Loucy (cell line): ENCODE measurements at regions not wholly inside any gene's neighbourhood (a gene's known extent, or its start where the extent isn't known, plus 50 kb on each side); places are given as distances from the start of the nearest gene placed in this dataset.

Experiments
- H2AFZ ChIP-seq: fragments of 200-600 bp; sonication (generic); 2 replicates; pipeline ENCODE4 v1.6.0; 2016; ENCODE audit warnings: antibody characterized with exemption, mild to moderate bottlenecking, low read length, moderate library complexity
- H3F3A ChIP-seq: fragments of 200-600 bp; 2 replicates; pipeline ENCODE4 v1.6.0; 2016; ENCODE audit warnings: antibody characterized with exemption, low read depth, mild to moderate bottlenecking
- H3K27me3 ChIP-seq: fragments of 200-600 bp; sonication (generic); 2 replicates; pipeline ENCODE4 v1.6.1; 2014; ENCODE audit warnings: low read length, mild to moderate bottlenecking; ENCODE audit not compliant: insufficient read depth, poor library complexity, severe bottlenecking
- H3K36me3 ChIP-seq: fragments of 200-600 bp; sonication (generic); 2 replicates; pipeline ENCODE4 v1.6.1; 2016; ENCODE audit warnings: low read length; ENCODE audit not compliant: insufficient read depth
- H3K4me1 ChIP-seq: fragments of 200-600 bp; sonication (generic); 2 replicates; pipeline ENCODE4 v1.5.1; 2014; ENCODE audit warnings: low read length, mild to moderate bottlenecking; ENCODE audit not compliant: insufficient read depth, poor library complexity, severe bottlenecking
- H3K4me2 ChIP-seq: fragments of 200-600 bp; sonication (generic); 2 replicates; pipeline ENCODE4 v1.6.0; 2014; ENCODE audit warnings: antibody characterized with exemption, low read length, low read depth, mild to moderate bottlenecking; ENCODE audit not compliant: poor library complexity, severe bottlenecking
- H3K4me3 ChIP-seq: fragments of 200-600 bp; sonication (generic); 2 replicates; pipeline ENCODE4 v1.5.1; 2014; ENCODE audit warnings: low read length, mild to moderate bottlenecking, mixed read lengths; ENCODE audit not compliant: poor library complexity, severe bottlenecking
- H3K79me2 ChIP-seq: fragments of 200-600 bp; sonication (generic); 2 replicates; pipeline ENCODE4 v1.6.1; 2014; ENCODE audit warnings: low read length; ENCODE audit not compliant: insufficient read depth
- H3K9ac ChIP-seq: fragments of 200-600 bp; sonication (generic); 2 replicates; pipeline ENCODE4 v1.6.0; 2014; ENCODE audit warnings: mild to moderate bottlenecking, low read depth, low read length, moderate library complexity; ENCODE audit not compliant: poor library complexity, severe bottlenecking
- H3K9me2 ChIP-seq: fragments of 200-600 bp; sonication (generic); replicated peaks from 2 replicates; pipeline ENCODE4 v1.6.1; 2016; ENCODE audit warnings: low read depth, low read length, mixed read lengths
- H3K9me3 ChIP-seq: fragments of 200-600 bp; sonication (generic); 2 replicates; pipeline ENCODE4 v1.6.1; 2014; ENCODE audit warnings: mild to moderate bottlenecking, antibody characterized with exemption, low read length, low read depth; ENCODE audit not compliant: insufficient read depth
- H4K20me1 ChIP-seq: fragments of 200-600 bp; sonication (generic); 2 replicates; pipeline ENCODE4 v1.6.0; 2014; ENCODE audit warnings: antibody characterized with exemption, low read length, mild to moderate bottlenecking; ENCODE audit not compliant: insufficient read depth, poor library complexity, severe bottlenecking
- CTCF ChIP-seq: fragments of 200-600 bp; sonication (generic); conservative IDR thresholded peaks from 2 replicates; pipeline ENCODE4 v1.5.1; 2014; ENCODE audit warnings: mild to moderate bottlenecking, antibody characterized with exemption, low read length
- EZH2phosphoT487 ChIP-seq: fragments of 200-600 bp; IDR thresholded peaks from 2 replicates; pipeline ENCODE4 v1.6.1; 2018; ENCODE audit warnings: antibody characterized with exemption, mild to moderate bottlenecking, moderate library complexity, borderline replicate concordance

DNA sequence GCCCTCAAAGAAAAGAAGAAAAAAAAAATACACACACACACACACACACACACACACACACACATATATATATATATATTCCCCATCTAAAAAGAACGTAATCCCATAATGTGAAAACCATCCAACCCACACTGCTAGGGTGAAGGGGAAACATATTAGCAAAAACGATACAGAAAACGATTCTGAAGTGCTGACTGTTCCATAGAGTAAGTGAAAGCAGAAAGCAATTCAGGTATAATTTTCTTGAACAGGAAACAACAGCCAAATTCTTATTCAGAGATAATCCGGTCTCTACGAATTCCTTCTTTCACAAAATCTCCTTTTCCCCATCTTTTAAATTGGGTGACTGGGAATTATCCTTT is 393.5 kb downstream of the NOVA1 start:
- Histone ChIP-seq H3K9me2 (no peaks in the 10 kb centered on the region), H4K20me1 (no peaks in the 10 kb centered on the region), H3K9ac (no peak overlapping the region), H3K4me1 (no peaks in the 10 kb centered on the region), H3K79me2 (no peaks in the 10 kb centered on the region), H3K9me3 (no peaks in the 10 kb centered on the region), H3K36me3 (no peaks in the 10 kb centered on the region), H3F3A (no peaks in the 10 kb centered on the region), H3K4me3 (no peak overlapping the region), H3K4me2 (no peak overlapping the region), H3K27me3 (peaks cover 60% of the 10 kb centered on the region), H2AFZ (no peak overlapping the region)
- TF ChIP-seq CTCF (no peak), EZH2phosphoT487 (no peak)

DNA sequence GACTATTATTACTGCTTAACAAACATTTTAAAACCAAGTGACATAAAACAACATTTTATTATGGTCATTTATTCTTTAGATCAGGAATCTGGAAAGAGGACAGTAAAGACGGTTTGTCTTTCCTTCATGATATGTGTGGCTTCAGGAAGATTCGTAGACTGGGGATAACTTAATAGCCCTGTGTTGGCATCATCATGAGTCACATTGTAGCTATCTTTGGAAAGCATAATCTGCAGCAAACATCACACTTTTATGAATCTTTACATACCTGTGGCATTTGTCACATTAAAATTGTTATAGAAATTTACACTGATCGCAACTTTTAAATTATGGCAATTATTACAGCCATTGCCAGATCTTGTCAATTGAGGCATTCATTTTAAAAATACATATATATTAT is 397.1 kb downstream of the NOVA1 start:
- Histone ChIP-seq H3K36me3 (no peaks in the 10 kb centered on the region), H2AFZ (no peak overlapping the region), H3F3A (no peaks in the 10 kb centered on the region), H3K4me2 (no peak overlapping the region), H3K9me2 (no peaks in the 10 kb centered on the region), H3K79me2 (no peaks in the 10 kb centered on the region), H3K9me3 (no peaks in the 10 kb centered on the region), H4K20me1 (no peaks in the 10 kb centered on the region), H3K27me3 (peaks cover 66% of the 10 kb centered on the region), H3K4me1 (no peaks in the 10 kb centered on the region), H3K9ac (no peak overlapping the region), H3K4me3 (no peak overlapping the region)
- TF ChIP-seq EZH2phosphoT487 = no peak
- no peak for TF ChIP-seq CTCF

GRCh38 chr14:26199590-26200370 is 398.1 kb downstream of the NOVA1 start:
- H4K20me1 ChIP-seq = no peaks in the 10 kb centered on the region
- no peak for TF ChIP-seq CTCF
- peak; percentile 26; the same call in 1 of the 2 replicates for TF ChIP-seq EZH2phosphoT487
- no peaks in the 10 kb centered on the region for H3K4me1 ChIP-seq
- peaks cover 66% of the 10 kb centered on the region for H3K27me3 ChIP-seq
- no peaks in the 10 kb centered on the region for H3F3A ChIP-seq
- H3K4me3 ChIP-seq = no peak overlapping the region
- H3K79me2 ChIP-seq = no peaks in the 10 kb centered on the region
- no peaks in the 10 kb centered on the region for H3K36me3 ChIP-seq
- no peak overlapping the region for H2AFZ ChIP-seq
- no peak overlapping the region for H3K4me2 ChIP-seq
- no peak overlapping the region for H3K9ac ChIP-seq
- H3K9me3 ChIP-seq = no peaks in the 10 kb centered on the region
- H3K9me2 ChIP-seq = no peaks in the 10 kb centered on the region
